H1 (cell line): ENCODE measurements at regions not wholly inside any gene's neighbourhood (a gene's known extent, or its start where the extent isn't known, plus 50 kb on each side); places are given as distances from the start of the nearest gene placed in this dataset.

Source experiments
- EZH2 ChIP-seq: fragments of 200-600 bp; sonication (generic); IDR thresholded peaks from 2 replicates; pipeline ENCODE4 v1.7.1; 2012; ENCODE audit warnings: low read depth, mild to moderate bottlenecking, moderate library complexity, low read length, inconsistent platforms; ENCODE audit not compliant: severe bottlenecking
- POU5F1 ChIP-seq: IDR thresholded peaks from 2 replicates; pipeline ENCODE4 v1.6.1; 2011; ENCODE audit warnings: low read depth, mild to moderate bottlenecking, low read length, moderate library complexity
- TF ChIP-seq, protein P1 (sequence below), 3 experiments: IDR thresholded peaks; 1 replicate in 2 of 3; 2 replicates in 1 of 3; pipeline versions ENCODE4 v1.5.1 to v1.6.1; 2011; ENCODE audit warnings: low read length in 3 of 3, mild to moderate bottlenecking in 3 of 3, inconsistent platforms in 2 of 3, low read depth in 1 of 3, moderate library complexity in 1 of 3; ENCODE audit not compliant: insufficient read depth in 1 of 3; ENCODE audit errors: control extremely low read depth in 1 of 3

DNA sequence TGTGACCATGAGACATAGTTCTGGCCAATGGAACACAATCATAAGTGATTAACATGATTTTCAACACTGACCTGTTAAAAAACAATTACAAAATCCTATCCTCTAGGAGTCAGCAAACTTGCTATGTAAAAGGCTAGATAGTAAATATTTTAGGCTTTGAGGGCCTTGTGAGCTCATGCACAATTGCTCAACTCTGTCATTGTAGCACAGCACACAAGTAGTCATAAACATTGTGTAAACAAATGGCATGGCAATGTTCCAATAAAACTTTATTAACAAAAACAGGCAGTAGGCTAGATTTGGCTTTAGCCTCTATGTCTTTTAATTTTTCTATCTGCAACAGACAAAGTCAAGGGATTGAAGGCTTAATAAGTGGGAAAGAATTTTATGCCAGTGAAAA is 350.7 kb downstream of the C12orf50 start (continued):
- no peak for TF ChIP-seq POU5F1
- TF ChIP-seq EZH2: no peak
- TF ChIP-seq, protein P1, sequence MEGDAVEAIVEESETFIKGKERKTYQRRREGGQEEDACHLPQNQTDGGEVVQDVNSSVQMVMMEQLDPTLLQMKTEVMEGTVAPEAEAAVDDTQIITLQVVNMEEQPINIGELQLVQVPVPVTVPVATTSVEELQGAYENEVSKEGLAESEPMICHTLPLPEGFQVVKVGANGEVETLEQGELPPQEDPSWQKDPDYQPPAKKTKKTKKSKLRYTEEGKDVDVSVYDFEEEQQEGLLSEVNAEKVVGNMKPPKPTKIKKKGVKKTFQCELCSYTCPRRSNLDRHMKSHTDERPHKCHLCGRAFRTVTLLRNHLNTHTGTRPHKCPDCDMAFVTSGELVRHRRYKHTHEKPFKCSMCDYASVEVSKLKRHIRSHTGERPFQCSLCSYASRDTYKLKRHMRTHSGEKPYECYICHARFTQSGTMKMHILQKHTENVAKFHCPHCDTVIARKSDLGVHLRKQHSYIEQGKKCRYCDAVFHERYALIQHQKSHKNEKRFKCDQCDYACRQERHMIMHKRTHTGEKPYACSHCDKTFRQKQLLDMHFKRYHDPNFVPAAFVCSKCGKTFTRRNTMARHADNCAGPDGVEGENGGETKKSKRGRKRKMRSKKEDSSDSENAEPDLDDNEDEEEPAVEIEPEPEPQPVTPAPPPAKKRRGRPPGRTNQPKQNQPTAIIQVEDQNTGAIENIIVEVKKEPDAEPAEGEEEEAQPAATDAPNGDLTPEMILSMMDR (IDR thresholded peaks at IDR 0.05; ENCODE audit: control extremely low read depth in 1 of 3, insufficient read depth in 1 of 3, low read depth in 1 of 3, low read length in 3 of 3): no peak
